ENCODE measurements at regions not wholly inside any gene's neighbourhood (a gene's known extent, or its start where the extent isn't known, plus 50 kb on each side); places are given as distances from the start of the nearest gene placed in this dataset.

GRCh38 chr9:129242971-129243561 lies 65.0 kb upstream of the IER5L start:
- TF ChIP-seq RAD21 (IDR thresholded peaks at IDR 0.05; ENCODE audit: low read depth) (no peak), POLR2AphosphoS5 (IDR thresholded peaks at IDR 0.05; ENCODE audit: low read depth, low read length) (no peak), JUND (IDR thresholded peaks at IDR 0.05) (no peak), CEBPB (IDR thresholded peaks at IDR 0.05; ENCODE audit: low read depth) (no peak), YY1 (IDR thresholded peaks at IDR 0.05; ENCODE audit: extremely low read depth, insufficient replicate concordance, low read depth, low read length) (no peak), ELF1 (IDR thresholded peaks at IDR 0.05; ENCODE audit: borderline replicate concordance, low read depth) (no peak), SIN3A (IDR thresholded peaks at IDR 0.05; ENCODE audit: low read depth) (no peak), ZNF274 (IDR thresholded peaks at IDR 0.05; ENCODE audit: low read depth, low read length) (no peak), EZH2phosphoT487 (IDR thresholded peaks at IDR 0.05; ENCODE audit: borderline replicate concordance) (no peak), CBX3 (IDR thresholded peaks at IDR 0.05; ENCODE audit: low read depth) (no peak), POLR2A (IDR thresholded peaks at IDR 0.05; ENCODE audit: borderline replicate concordance, extremely low read depth, insufficient read depth, insufficient read length) (no peak), SP1 (IDR thresholded peaks at IDR 0.05; ENCODE audit: low read depth) (no peak), EZH2 (IDR thresholded peaks at IDR 0.05) (no peak), TCF7L2 (IDR thresholded peaks at IDR 0.05; ENCODE audit: borderline replicate concordance, extremely low read depth, insufficient read depth, insufficient read length) (no peak), EGR1 (IDR thresholded peaks at IDR 0.05; ENCODE audit: low read depth) (no peak), SRF (IDR thresholded peaks at IDR 0.05; ENCODE audit: low read depth) (no peak)
- TF ChIP-seq, protein P1, sequence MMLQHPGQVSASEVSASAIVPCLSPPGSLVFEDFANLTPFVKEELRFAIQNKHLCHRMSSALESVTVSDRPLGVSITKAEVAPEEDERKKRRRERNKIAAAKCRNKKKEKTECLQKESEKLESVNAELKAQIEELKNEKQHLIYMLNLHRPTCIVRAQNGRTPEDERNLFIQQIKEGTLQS (IDR thresholded peaks at IDR 0.05), result no peak
- TF ChIP-seq, protein P2, sequence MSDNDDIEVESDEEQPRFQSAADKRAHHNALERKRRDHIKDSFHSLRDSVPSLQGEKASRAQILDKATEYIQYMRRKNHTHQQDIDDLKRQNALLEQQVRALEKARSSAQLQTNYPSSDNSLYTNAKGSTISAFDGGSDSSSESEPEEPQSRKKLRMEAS (IDR thresholded peaks at IDR 0.05), result no peak
- TF ChIP-seq, protein P3, sequence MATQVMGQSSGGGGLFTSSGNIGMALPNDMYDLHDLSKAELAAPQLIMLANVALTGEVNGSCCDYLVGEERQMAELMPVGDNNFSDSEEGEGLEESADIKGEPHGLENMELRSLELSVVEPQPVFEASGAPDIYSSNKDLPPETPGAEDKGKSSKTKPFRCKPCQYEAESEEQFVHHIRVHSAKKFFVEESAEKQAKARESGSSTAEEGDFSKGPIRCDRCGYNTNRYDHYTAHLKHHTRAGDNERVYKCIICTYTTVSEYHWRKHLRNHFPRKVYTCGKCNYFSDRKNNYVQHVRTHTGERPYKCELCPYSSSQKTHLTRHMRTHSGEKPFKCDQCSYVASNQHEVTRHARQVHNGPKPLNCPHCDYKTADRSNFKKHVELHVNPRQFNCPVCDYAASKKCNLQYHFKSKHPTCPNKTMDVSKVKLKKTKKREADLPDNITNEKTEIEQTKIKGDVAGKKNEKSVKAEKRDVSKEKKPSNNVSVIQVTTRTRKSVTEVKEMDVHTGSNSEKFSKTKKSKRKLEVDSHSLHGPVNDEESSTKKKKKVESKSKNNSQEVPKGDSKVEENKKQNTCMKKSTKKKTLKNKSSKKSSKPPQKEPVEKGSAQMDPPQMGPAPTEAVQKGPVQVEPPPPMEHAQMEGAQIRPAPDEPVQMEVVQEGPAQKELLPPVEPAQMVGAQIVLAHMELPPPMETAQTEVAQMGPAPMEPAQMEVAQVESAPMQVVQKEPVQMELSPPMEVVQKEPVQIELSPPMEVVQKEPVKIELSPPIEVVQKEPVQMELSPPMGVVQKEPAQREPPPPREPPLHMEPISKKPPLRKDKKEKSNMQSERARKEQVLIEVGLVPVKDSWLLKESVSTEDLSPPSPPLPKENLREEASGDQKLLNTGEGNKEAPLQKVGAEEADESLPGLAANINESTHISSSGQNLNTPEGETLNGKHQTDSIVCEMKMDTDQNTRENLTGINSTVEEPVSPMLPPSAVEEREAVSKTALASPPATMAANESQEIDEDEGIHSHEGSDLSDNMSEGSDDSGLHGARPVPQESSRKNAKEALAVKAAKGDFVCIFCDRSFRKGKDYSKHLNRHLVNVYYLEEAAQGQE (IDR thresholded peaks at IDR 0.05; ENCODE audit: low read depth), result no peak
- RAD21 ChIA-PET (ENCODE audit: low non-redundant PET in 1 of 2, low total read pairs in 2 of 2, uncharacterized antibody in 2 of 2, unreplicated experiment in 2 of 2), result no interaction called here
- POLR2A ChIA-PET, result no interaction called here
- Histone ChIP-seq H2AFZ (ENCODE audit: low read depth, low read length, poor library complexity, severe bottlenecking) (no peak overlapping the region), H3K79me2 (ENCODE audit: insufficient read depth, low read length) (no peaks in the 10 kb centered on the region), H3K4me2 (ENCODE audit: low read length) (no peak overlapping the region), H4K20me1 (ENCODE audit: insufficient read depth) (no peaks in the 10 kb centered on the region), H3K9me3 (ENCODE audit: control insufficient read depth in 1 of 2, insufficient read depth in 1 of 2, low read depth in 1 of 2, low read length in 2 of 2) (no peaks in the 10 kb centered on the region), H3K36me3 (ENCODE audit: control insufficient read depth in 1 of 2, insufficient read depth in 2 of 2, low read length in 2 of 2) (no peaks in the 10 kb centered on the region), H3K9ac (ENCODE audit: low read length) (no peak overlapping the region), H3K27ac (ENCODE audit: low read depth, low read length) (no peak overlapping the region), H3K9me2 (ENCODE audit: insufficient read depth) (no peaks in the 10 kb centered on the region), H3K4me1 (ENCODE audit: control insufficient read depth in 1 of 2, insufficient read depth in 2 of 2, low read length in 2 of 2) (peaks cover 0 to 17% of the 10 kb centered on the region in 2 experiments; a peak in 3 of 4 replicates), H3K4me3 (replicated peaks in 1 of 2; ENCODE audit: low read depth in 1 of 2, low read length in 2 of 2) (no peak overlapping the region), H3K27me3 (ENCODE audit: insufficient read depth, low read length) (no peaks in the 10 kb centered on the region)
- ATAC-seq, result no peak
- no peak for DNase-seq (ENCODE audit: low read depth, low spot score)
- intact Hi-C loops (cut with micrococcal nuclease), result no loop called here
- no TSS peak for BruUV-seq (replicated peaks)
- CTCF ChIA-PET, result no interaction called here
